Calu3 (cell line): ENCODE measurements at regions not wholly inside any gene's neighbourhood (a gene's known extent, or its start where the extent isn't known, plus 50 kb on each side); places are given as distances from the start of the nearest gene placed in this dataset.

Source experiments
- BruUV-seq: library from RNA; stranded (reverse); fragments of 400-500 nt; replicated peaks from 2 replicates; lab custom pipeline; 2021; lab: Mats Ljungman, UMichigan
- CTCF ChIA-PET: fragments of 300-600 bp; sonication (Branson Sonifier 250); formaldehyde crosslinking; loops from one replicate; lab custom pipeline; 2022; ENCODE audit warnings: antibody characterized with exemption; lab: Charles Lee
- DNase-seq: peaks from one replicate; pipeline ENCODE4 v3.0.0; 2022
- H3K27ac Mint-ChIP-seq: one replicate; pipeline ENCODE4 v1.8.0; 2022; ENCODE audit warnings: mixed read lengths; ENCODE audit not compliant: unreplicated experiment
- H3K27me3 Mint-ChIP-seq: one replicate; pipeline ENCODE4 v1.8.0; 2022; ENCODE audit warnings: mixed read lengths; ENCODE audit not compliant: unreplicated experiment
- H3K36me3 Mint-ChIP-seq: one replicate; pipeline ENCODE4 v1.8.0; 2022; ENCODE audit warnings: mild to moderate bottlenecking, moderate library complexity, mixed read lengths; ENCODE audit not compliant: insufficient read depth, unreplicated experiment
- H3K4me1 Mint-ChIP-seq: one replicate; pipeline ENCODE4 v1.8.0; 2022; ENCODE audit warnings: mild to moderate bottlenecking, low read depth, mixed read lengths; ENCODE audit not compliant: unreplicated experiment
- H3K4me3 Mint-ChIP-seq: one replicate; pipeline ENCODE4 v1.8.0; 2022; ENCODE audit warnings: mild to moderate bottlenecking, low read depth, moderate library complexity, mixed read lengths; ENCODE audit not compliant: unreplicated experiment
- H3K9me3 Mint-ChIP-seq: one replicate; pipeline ENCODE4 v1.8.0; 2022; ENCODE audit warnings: low read depth, mixed read lengths; ENCODE audit not compliant: unreplicated experiment
- CTCF ChIP-seq: fragments of 200-600 bp; IDR thresholded peaks from one replicate; pipeline ENCODE4 v1.8.0; 2022; ENCODE audit warnings: antibody characterized with exemption; ENCODE audit not compliant: unreplicated experiment
- intact Hi-C: fragments of 100-400 bp; cut with micrococcal nuclease; formaldehyde crosslinking; loops from one replicate; pipeline ENCODE4 v1.10.0; 2022; ENCODE audit not compliant: unreplicated experiment

- no peak for TF ChIP-seq CTCF
- H3K4me3 Mint-ChIP-seq, result no peak overlapping the region
- intact Hi-C loops, result no loop called here
- H3K27me3 Mint-ChIP-seq, result no peaks in the 10 kb centered on the region
- H3K9me3 Mint-ChIP-seq, result no peaks in the 10 kb centered on the region
- peaks cover 11% of the 10 kb centered on the region for H3K4me1 Mint-ChIP-seq
- BruUV-seq, result no TSS peak
- no peaks in the 10 kb centered on the region for H3K36me3 Mint-ChIP-seq
- H3K27ac Mint-ChIP-seq, result no peak overlapping the region
- no peak for DNase-seq
- CTCF ChIA-PET, result interaction anchor here (0.6 kb wide), 1 partner anchor 525 kb away, joined by 3 read pairs; no protein-coding TSS in a partner anchor
Measured at GRCh38 chr2:120952318-120952717, 216.7 kb downstream of the GLI2 start.

- DNase-seq, result no peak
- H3K4me3 Mint-ChIP-seq, result no peak overlapping the region
- intact Hi-C loops, result no loop called here
- CTCF ChIA-PET, result interaction anchor here (1.0 kb wide), 1 partner anchor 131 kb away, joined by 3 read pairs; no protein-coding TSS in a partner anchor
- peaks cover 11% of the 10 kb centered on the region for H3K4me1 Mint-ChIP-seq
- no peaks in the 10 kb centered on the region for H3K36me3 Mint-ChIP-seq
- no peak overlapping the region for H3K27ac Mint-ChIP-seq
- no peak for TF ChIP-seq CTCF
- H3K9me3 Mint-ChIP-seq, result no peaks in the 10 kb centered on the region
- H3K27me3 Mint-ChIP-seq, result no peaks in the 10 kb centered on the region
- no TSS peak for BruUV-seq
Measured at GRCh38 chr2:120953066-120953756, 217.5 kb downstream of the GLI2 start.

- CTCF ChIA-PET, result interaction anchor here (1.0 kb wide), 1 partner anchor 130 kb away, joined by 3 read pairs; no protein-coding TSS in a partner anchor
- Mint-ChIP-seq H3K4me3 (no peak overlapping the region), H3K4me1 (peaks cover 14% of the 10 kb centered on the region), H3K27ac (no peak overlapping the region), H3K27me3 (no peaks in the 10 kb centered on the region), H3K36me3 (no peaks in the 10 kb centered on the region), H3K9me3 (no peaks in the 10 kb centered on the region)
- BruUV-seq, result no TSS peak
- intact Hi-C loops, result no loop called here
- no peak for TF ChIP-seq CTCF
- no peak for DNase-seq
Measured at GRCh38 chr2:120953843-120954584, 218.3 kb downstream of the GLI2 start.

- no peaks in the 10 kb centered on the region for H3K36me3 Mint-ChIP-seq
- no peaks in the 10 kb centered on the region for H3K27me3 Mint-ChIP-seq
Measured at GRCh38 chr2:120954939-120955338, 219.3 kb downstream of the GLI2 start.

More at GRCh38 chr2:120954939-120955338, 219.3 kb downstream of the GLI2 start:
- Mint-ChIP-seq H3K27ac (no peak overlapping the region), H3K4me3 (no peak overlapping the region), H3K9me3 (no peaks in the 10 kb centered on the region), H3K4me1 (peaks cover 7% of the 10 kb centered on the region)
- no TSS peak for BruUV-seq
- intact Hi-C loops, result no loop called here
- TF ChIP-seq CTCF, result no peak
- CTCF ChIA-PET, result no interaction called here
- DNase-seq, result no peak
